ENCODE measurements at regions not wholly inside any gene's neighbourhood (a gene's known extent, or its start where the extent isn't known, plus 50 kb on each side); places are given as distances from the start of the nearest gene placed in this dataset.

GRCh38 chr12:111291357-111291756 lies 77.5 kb downstream of the PHETA1 start:
- H3K4me1 ChIP-seq (ENCODE audit: control insufficient read depth, insufficient read depth, low read length) = no peaks in the 10 kb centered on the region
- H3K36me3 ChIP-seq (ENCODE audit: control insufficient read depth, insufficient read depth, low read length) = 0 out of 2 replicates have a peak, but pooled peaks cover 3% of the 10 kb centered on the region
- no peak overlapping the region for H3K27ac ChIP-seq (ENCODE audit: low read depth, low read length)
- H3K9ac ChIP-seq (ENCODE audit: low read length) = no peak overlapping the region
- H3K4me3 ChIP-seq (ENCODE audit: low read depth, low read length) = no peak overlapping the region
- no peaks in the 10 kb centered on the region for H3K9me3 ChIP-seq (ENCODE audit: control insufficient read depth, insufficient read depth, low read depth, low read length)
- no peaks in the 10 kb centered on the region for H3K27me3 ChIP-seq (ENCODE audit: control insufficient read depth, insufficient read depth, low read length)

DNA sequence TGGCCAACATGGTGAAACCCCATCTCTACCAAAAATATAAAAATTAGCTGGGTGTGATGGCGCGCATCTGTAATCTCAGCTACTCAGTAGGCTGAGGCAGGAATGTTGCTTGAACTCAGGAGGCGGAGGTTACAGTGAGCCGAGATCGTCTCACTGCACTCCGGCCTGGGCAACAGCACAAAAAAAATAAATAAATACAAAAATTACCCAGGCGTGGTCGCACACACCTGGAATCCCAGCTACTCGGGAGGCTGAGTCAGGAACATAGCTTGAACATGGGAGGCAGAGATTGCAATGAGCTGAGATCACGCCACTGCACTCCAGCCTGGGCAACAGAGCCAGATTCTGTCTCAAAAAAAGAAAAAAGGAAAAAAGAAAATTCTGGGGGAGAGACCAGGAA lies 80.1 kb downstream of the PHETA1 start:
- Histone ChIP-seq H3K4me3 (ENCODE audit: low read depth, low read length) (no peak overlapping the region), H3K4me1 (ENCODE audit: control insufficient read depth, insufficient read depth, low read length) (peaks cover 17% of the 10 kb centered on the region), H3K27me3 (ENCODE audit: control insufficient read depth, insufficient read depth, low read length) (no peaks in the 10 kb centered on the region), H3K27ac (ENCODE audit: low read depth, low read length) (no peak overlapping the region), H3K9ac (ENCODE audit: low read length) (no peak overlapping the region), H3K9me3 (ENCODE audit: control insufficient read depth, insufficient read depth, low read depth, low read length) (no peaks in the 10 kb centered on the region), H3K36me3 (ENCODE audit: control insufficient read depth, insufficient read depth, low read length) (0 out of 2 replicates have a peak, but pooled peaks cover 3% of the 10 kb centered on the region)

- no peak overlapping the region for H3K9ac ChIP-seq (ENCODE audit: low read length)
- no peak overlapping the region for H3K4me3 ChIP-seq (ENCODE audit: low read depth, low read length)
- H3K9me3 ChIP-seq (ENCODE audit: control insufficient read depth, insufficient read depth, low read depth, low read length) = no peaks in the 10 kb centered on the region
- peaks cover 17% of the 10 kb centered on the region for H3K4me1 ChIP-seq (ENCODE audit: control insufficient read depth, insufficient read depth, low read length)
- H3K27ac ChIP-seq (ENCODE audit: low read depth, low read length) = no peak overlapping the region
- H3K27me3 ChIP-seq (ENCODE audit: control insufficient read depth, insufficient read depth, low read length) = no peaks in the 10 kb centered on the region
- H3K36me3 ChIP-seq (ENCODE audit: control insufficient read depth, insufficient read depth, low read length) = 0 out of 2 replicates have a peak, but pooled peaks cover 3% of the 10 kb centered on the region
Observed at GRCh38 chr12:111287125-111287900, 81.6 kb downstream of the PHETA1 start.

DNA sequence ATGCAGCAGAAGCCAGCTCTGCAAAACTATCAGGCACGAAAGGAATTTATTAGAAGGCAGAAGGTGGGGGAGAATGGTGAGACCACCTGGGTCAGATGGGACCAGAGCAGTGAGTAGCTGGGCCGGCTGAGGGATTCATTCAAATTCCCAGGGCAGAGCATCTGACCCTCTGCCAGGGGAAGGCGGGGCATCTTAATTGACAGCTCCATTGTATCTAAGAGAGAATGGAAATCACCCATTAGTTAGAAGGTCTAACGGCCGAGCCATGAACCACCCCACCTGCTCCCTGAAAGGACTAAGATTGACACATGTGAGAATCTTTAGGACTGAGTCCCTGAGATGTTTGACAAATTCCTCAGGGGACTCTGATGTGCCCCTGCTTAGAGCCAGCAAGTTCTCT lies 83.7 kb downstream of the PHETA1 start:
- H3K4me1 ChIP-seq (ENCODE audit: control insufficient read depth, insufficient read depth, low read length) = peaks cover 17% of the 10 kb centered on the region
- no peak overlapping the region for H3K4me3 ChIP-seq (ENCODE audit: low read depth, low read length)
- no peaks in the 10 kb centered on the region for H3K27me3 ChIP-seq (ENCODE audit: control insufficient read depth, insufficient read depth, low read length)
- H3K36me3 ChIP-seq (ENCODE audit: control insufficient read depth, insufficient read depth, low read length) = no peaks in the 10 kb centered on the region
- H3K9ac ChIP-seq (ENCODE audit: low read length) = no peak overlapping the region
- H3K27ac ChIP-seq (ENCODE audit: low read depth, low read length) = no peak overlapping the region
- peaks cover 12% of the 10 kb centered on the region for H3K9me3 ChIP-seq (ENCODE audit: control insufficient read depth, insufficient read depth, low read depth, low read length)

DNA sequence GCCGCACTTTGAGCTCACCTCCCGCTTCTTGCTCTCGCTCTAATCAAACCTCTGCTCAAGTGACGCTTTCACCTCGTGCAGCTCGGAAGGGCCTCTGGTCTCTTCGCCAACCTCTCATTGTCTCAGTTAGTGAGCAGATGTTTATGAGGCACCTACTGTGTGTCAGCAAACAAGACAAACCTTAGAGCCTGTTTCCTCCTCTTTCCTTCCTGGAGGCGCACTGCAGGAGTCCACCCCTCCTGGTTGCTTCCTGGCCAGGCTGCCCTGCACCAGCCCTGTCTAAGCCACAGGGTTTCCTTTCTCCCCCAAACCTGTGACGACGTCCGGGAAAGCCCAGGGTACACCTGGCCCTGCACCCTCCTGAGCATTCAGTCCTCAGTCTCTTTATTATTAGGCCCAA lies 84.2 kb downstream of the PHETA1 start:
- Histone ChIP-seq H3K36me3 (ENCODE audit: control insufficient read depth, insufficient read depth, low read length) (no peaks in the 10 kb centered on the region), H3K27me3 (ENCODE audit: control insufficient read depth, insufficient read depth, low read length) (no peaks in the 10 kb centered on the region), H3K4me1 (ENCODE audit: control insufficient read depth, insufficient read depth, low read length) (peaks cover 17% of the 10 kb centered on the region), H3K9me3 (ENCODE audit: control insufficient read depth, insufficient read depth, low read depth, low read length) (peaks cover 12% of the 10 kb centered on the region), H3K27ac (ENCODE audit: low read depth, low read length) (no peak overlapping the region), H3K4me3 (ENCODE audit: low read depth, low read length) (no peak overlapping the region), H3K9ac (ENCODE audit: low read length) (no peak overlapping the region)

GRCh38 chr12:111283966-111284365 lies 84.9 kb downstream of the PHETA1 start:
- Histone ChIP-seq H3K4me3 (ENCODE audit: low read depth, low read length) (no peak overlapping the region), H3K4me1 (ENCODE audit: control insufficient read depth, insufficient read depth, low read length) (peaks cover 17% of the 10 kb centered on the region), H3K36me3 (ENCODE audit: control insufficient read depth, insufficient read depth, low read length) (no peaks in the 10 kb centered on the region), H3K9ac (ENCODE audit: low read length) (no peak overlapping the region), H3K27ac (ENCODE audit: low read depth, low read length) (no peak overlapping the region), H3K27me3 (ENCODE audit: control insufficient read depth, insufficient read depth, low read length) (no peaks in the 10 kb centered on the region), H3K9me3 (ENCODE audit: control insufficient read depth, insufficient read depth, low read depth, low read length) (peaks cover 12% of the 10 kb centered on the region)

DNA sequence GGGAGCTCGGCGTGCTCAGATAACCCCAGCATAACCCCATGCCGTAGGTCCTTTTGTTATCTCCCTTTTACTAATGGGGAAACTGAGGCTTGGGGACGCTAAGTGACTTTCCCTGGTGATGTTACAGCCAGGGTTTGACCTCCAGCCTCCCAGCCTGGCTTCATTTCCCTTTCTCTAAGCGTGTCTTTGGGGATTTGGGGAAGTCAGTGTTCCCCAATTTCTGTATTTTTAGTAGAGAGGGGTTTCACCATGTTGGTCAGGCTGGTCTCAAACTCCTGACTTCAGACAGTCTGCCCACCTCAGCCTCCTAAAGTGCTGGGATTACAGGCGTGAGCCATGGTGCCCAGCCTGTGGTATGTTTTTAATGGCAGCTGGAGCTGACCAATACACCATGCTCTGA lies 85.4 kb downstream of the PHETA1 start:
- no peak overlapping the region for H3K27ac ChIP-seq (ENCODE audit: low read depth, low read length)
- no peak overlapping the region for H3K4me3 ChIP-seq (ENCODE audit: low read depth, low read length)
- no peak overlapping the region for H3K9ac ChIP-seq (ENCODE audit: low read length)
- peaks cover 17% of the 10 kb centered on the region for H3K4me1 ChIP-seq (ENCODE audit: control insufficient read depth, insufficient read depth, low read length)
- no peaks in the 10 kb centered on the region for H3K27me3 ChIP-seq (ENCODE audit: control insufficient read depth, insufficient read depth, low read length)
- H3K9me3 ChIP-seq (ENCODE audit: control insufficient read depth, insufficient read depth, low read depth, low read length) = peaks cover 12% of the 10 kb centered on the region
- H3K36me3 ChIP-seq (ENCODE audit: control insufficient read depth, insufficient read depth, low read length) = no peaks in the 10 kb centered on the region

- no peak overlapping the region for H3K27ac ChIP-seq (ENCODE audit: low read depth, low read length)
- H3K4me1 ChIP-seq (ENCODE audit: control insufficient read depth, insufficient read depth, low read length) = no peaks in the 10 kb centered on the region
- no peaks in the 10 kb centered on the region for H3K27me3 ChIP-seq (ENCODE audit: control insufficient read depth, insufficient read depth, low read length)
- no peaks in the 10 kb centered on the region for H3K36me3 ChIP-seq (ENCODE audit: control insufficient read depth, insufficient read depth, low read length)
- H3K9ac ChIP-seq (ENCODE audit: low read length) = no peak overlapping the region
- no peak overlapping the region for H3K4me3 ChIP-seq (ENCODE audit: low read depth, low read length)
- H3K9me3 ChIP-seq (ENCODE audit: control insufficient read depth, insufficient read depth, low read depth, low read length) = peaks cover 12% of the 10 kb centered on the region
Observed at GRCh38 chr12:111277570-111277969, 91.3 kb downstream of the PHETA1 start.

- H3K9ac ChIP-seq (ENCODE audit: low read length) = no peak overlapping the region
- no peaks in the 10 kb centered on the region for H3K27me3 ChIP-seq (ENCODE audit: control insufficient read depth, insufficient read depth, low read length)
- no peaks in the 10 kb centered on the region for H3K4me1 ChIP-seq (ENCODE audit: control insufficient read depth, insufficient read depth, low read length)
- H3K27ac ChIP-seq (ENCODE audit: low read depth, low read length) = no peak overlapping the region
- peaks cover 10% of the 10 kb centered on the region for H3K9me3 ChIP-seq (ENCODE audit: control insufficient read depth, insufficient read depth, low read depth, low read length)
- H3K4me3 ChIP-seq (ENCODE audit: low read depth, low read length) = no peak overlapping the region
- no peaks in the 10 kb centered on the region for H3K36me3 ChIP-seq (ENCODE audit: control insufficient read depth, insufficient read depth, low read length)
Observed at GRCh38 chr12:111276146-111276545, 92.7 kb downstream of the PHETA1 start.

DNA sequence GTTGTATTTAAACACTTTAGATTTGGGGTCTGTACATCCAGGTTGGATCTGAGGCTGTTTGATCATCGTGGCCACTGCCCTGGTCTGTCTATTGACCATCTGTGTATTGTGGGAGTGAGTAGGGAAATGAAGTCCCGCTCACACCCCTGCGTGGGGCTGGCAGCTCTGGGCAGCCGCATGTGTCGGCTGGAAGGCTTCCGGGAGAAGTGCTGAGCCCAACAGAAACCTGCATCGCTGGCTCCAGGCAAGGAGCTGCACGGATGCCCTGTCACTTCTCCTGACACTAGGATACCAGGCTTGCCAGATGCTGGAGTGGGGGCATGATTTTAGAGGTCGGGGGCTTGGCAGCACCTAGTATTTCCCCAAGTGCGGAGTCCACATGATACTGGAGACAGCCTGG lies 93.6 kb downstream of the PHETA1 start:
- H3K9me3 ChIP-seq (ENCODE audit: control insufficient read depth, insufficient read depth, low read depth, low read length) = peaks cover 2% of the 10 kb centered on the region; the same call in 1 of the 2 replicates
- H3K4me1 ChIP-seq (ENCODE audit: control insufficient read depth, insufficient read depth, low read length) = no peaks in the 10 kb centered on the region; the same call in 1 of the 2 replicates
- H3K27ac ChIP-seq (ENCODE audit: low read depth, low read length) = no peak overlapping the region
- H3K27me3 ChIP-seq (ENCODE audit: control insufficient read depth, insufficient read depth, low read length) = no peaks in the 10 kb centered on the region
- H3K36me3 ChIP-seq (ENCODE audit: control insufficient read depth, insufficient read depth, low read length) = no peaks in the 10 kb centered on the region
- H3K4me3 ChIP-seq (ENCODE audit: low read depth, low read length) = no peak overlapping the region
- H3K9ac ChIP-seq (ENCODE audit: low read length) = no peak overlapping the region

DNA sequence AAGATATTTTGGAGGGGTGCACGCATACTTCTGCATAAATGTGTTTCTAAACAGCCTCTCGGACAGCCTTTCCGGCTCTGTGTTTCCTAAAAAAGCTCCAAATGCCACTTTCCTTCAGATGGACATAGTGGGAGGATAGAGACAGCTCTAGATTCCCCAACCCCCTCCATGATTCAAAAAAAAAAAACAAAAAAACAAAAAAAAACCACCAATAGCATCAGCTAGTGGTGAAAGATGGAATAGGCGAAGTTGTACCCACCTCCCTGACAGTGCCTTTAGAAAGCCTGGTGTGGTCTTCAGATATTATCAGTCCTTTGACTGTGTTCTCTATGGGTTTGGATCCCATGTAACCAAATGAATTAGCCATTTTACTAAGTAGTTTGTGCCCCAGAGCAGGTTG lies 94.1 kb downstream of the PHETA1 start:
- Histone ChIP-seq H3K9me3 (ENCODE audit: control insufficient read depth, insufficient read depth, low read depth, low read length) (no peaks in the 10 kb centered on the region), H3K4me1 (ENCODE audit: control insufficient read depth, insufficient read depth, low read length) (no peaks in the 10 kb centered on the region; the same call in 1 of the 2 replicates), H3K27ac (ENCODE audit: low read depth, low read length) (no peak overlapping the region), H3K4me3 (ENCODE audit: low read depth, low read length) (no peak overlapping the region), H3K27me3 (ENCODE audit: control insufficient read depth, insufficient read depth, low read length) (no peaks in the 10 kb centered on the region), H3K36me3 (ENCODE audit: control insufficient read depth, insufficient read depth, low read length) (no peaks in the 10 kb centered on the region), H3K9ac (ENCODE audit: low read length) (no peak overlapping the region)

Measured in HUES6 (cell line).